WTC11 (cell line): ENCODE measurements at regions not wholly inside any gene's neighbourhood (a gene's known extent, or its start where the extent isn't known, plus 50 kb on each side); places are given as distances from the start of the nearest gene placed in this dataset.

Source experiments
- ATAC-seq: fragments of 200-7000 bp; cut with Tn5 transposase; 2 replicates; pipeline ENCODE4 v1.10.0; 2021; ENCODE audit warnings: mild to moderate bottlenecking, moderate library complexity
- CTCF ChIA-PET: fragments of 300-600 bp; sonication (Branson Sonifier 250); formaldehyde crosslinking; loops from one replicate; lab custom pipeline; 2021; ENCODE audit warnings: antibody characterized with exemption; lab: Charles Lee
- POLR2A ChIA-PET: fragments of 350-600 bp; sonication (Branson Sonifier 250); formaldehyde crosslinking; loops from one replicate; lab custom pipeline; 2021; ENCODE audit warnings: antibody characterized with exemption; lab: Charles Lee
- DNase-seq: peaks from one replicate; pipeline ENCODE4 v3.0.0; 2021; ENCODE audit warnings: low spot score
- H3K27ac Mint-ChIP-seq: 2 replicates; pipeline ENCODE4 v1.8.0; 2021; ENCODE audit warnings: mixed read lengths
- H3K27me3 Mint-ChIP-seq: 2 replicates; pipeline ENCODE4 v1.8.0; 2021; ENCODE audit warnings: low read depth, mild to moderate bottlenecking, moderate library complexity, mixed read lengths
- H3K36me3 Mint-ChIP-seq: 2 replicates; pipeline ENCODE4 v1.8.0; 2021; ENCODE audit warnings: mixed read lengths
- H3K4me1 Mint-ChIP-seq: 2 replicates; pipeline ENCODE4 v1.8.0; 2022; ENCODE audit warnings: mixed read lengths
- H3K4me3 Mint-ChIP-seq: 2 replicates; pipeline ENCODE4 v1.8.0; 2021; ENCODE audit warnings: mild to moderate bottlenecking, moderate library complexity, mixed read lengths
- H3K9me3 Mint-ChIP-seq: 2 replicates; pipeline ENCODE4 v1.8.0; 2021; ENCODE audit warnings: mixed read lengths
- AR ChIP-seq: fragments of 250-450 bp; sonication (Bioruptor Pico); IDR thresholded peaks from 2 replicates; pipeline ENCODE4 v1.9.0; 2021; ENCODE audit warnings: mild to moderate bottlenecking
- ELF4 ChIP-seq: sonication (generic); formaldehyde crosslinking; IDR thresholded peaks from 2 replicates; pipeline ENCODE4 v1.8.1; 2022; ENCODE audit warnings: low read depth, mild to moderate bottlenecking, moderate library complexity, missing genetic modification reagents
- ESRRA ChIP-seq: sonication (generic); formaldehyde crosslinking; IDR thresholded peaks from 2 replicates; pipeline ENCODE4 v1.8.1; 2022; ENCODE audit warnings: mild to moderate bottlenecking, missing genetic modification reagents, borderline replicate concordance
- GRHL2 ChIP-seq: fragments of 250-450 bp; sonication (Bioruptor Pico); IDR thresholded peaks from 2 replicates; pipeline ENCODE4 v1.8.0; 2022; ENCODE audit warnings: mild to moderate bottlenecking, moderate library complexity; ENCODE audit not compliant: insufficient replicate concordance, severe bottlenecking
- HMGXB4 ChIP-seq: sonication (generic); formaldehyde crosslinking; IDR thresholded peaks from 2 replicates; pipeline ENCODE4 v1.8.1; 2023; ENCODE audit warnings: mild to moderate bottlenecking, moderate library complexity, missing genetic modification reagents
- IRF2 ChIP-seq: sonication (generic); formaldehyde crosslinking; IDR thresholded peaks from 2 replicates; pipeline ENCODE4 v1.8.0; 2022; ENCODE audit warnings: low read depth, missing genetic modification reagents, borderline replicate concordance
- JUN ChIP-seq: sonication (generic); formaldehyde crosslinking; IDR thresholded peaks from 2 replicates; pipeline ENCODE4 v1.8.0; 2023; ENCODE audit warnings: mild to moderate bottlenecking, missing genetic modification reagents
- NR2C2 ChIP-seq: sonication (generic); formaldehyde crosslinking; IDR thresholded peaks from 2 replicates; pipeline ENCODE4 v1.8.0; 2022; ENCODE audit warnings: mild to moderate bottlenecking, missing genetic modification reagents
- RELA ChIP-seq: sonication (generic); formaldehyde crosslinking; IDR thresholded peaks from 2 replicates; pipeline ENCODE4 v1.8.1; 2022; ENCODE audit warnings: missing genetic modification reagents, mild to moderate bottlenecking, borderline replicate concordance
- ZNF263 ChIP-seq: sonication (generic); formaldehyde crosslinking; IDR thresholded peaks from 2 replicates; pipeline ENCODE4 v1.8.1; 2022; ENCODE audit warnings: low read depth, mild to moderate bottlenecking, moderate library complexity, missing genetic modification reagents
- ZNF317 ChIP-seq: sonication (generic); formaldehyde crosslinking; IDR thresholded peaks from 2 replicates; pipeline ENCODE4 v1.8.1; 2023; ENCODE audit warnings: low read depth, mild to moderate bottlenecking, moderate library complexity, missing genetic modification reagents, borderline replicate concordance
- ZNF532 ChIP-seq: fragments of 250-450 bp; sonication (Bioruptor Pico); IDR thresholded peaks from 2 replicates; pipeline ENCODE4 v1.9.0; 2021; ENCODE audit warnings: mild to moderate bottlenecking, borderline replicate concordance

- Mint-ChIP-seq H3K9me3 (peaks cover 65% of the 10 kb centered on the region), H3K36me3 (peaks cover 42% of the 10 kb centered on the region), H3K4me1 (no peaks in the 10 kb centered on the region), H3K27ac (no peak overlapping the region), H3K27me3 (no peaks in the 10 kb centered on the region; the same call in 1 of the 2 replicates)
- no peak for DNase-seq
- ChIA-PET CTCF (no interaction called here), POLR2A (no interaction called here)
- no peak for ATAC-seq
- TF ChIP-seq HMGXB4 (CRISPR knock-in tag) (no peak), RELA (CRISPR knock-in tag) (no peak), ZNF317 (CRISPR knock-in tag) (no peak)
- TF ChIP-seq, all 79 proteins: peak for 0
- H3K4me3 Mint-ChIP-seq: no peak overlapping the region
These were observed 775.9 kb upstream of the KIF2B start for GRCh38 chr17:53046781-53047180.

GRCh38 chr17:53039981-53040380 is 782.7 kb upstream of the KIF2B start:
- ATAC-seq: no peak
- POLR2A ChIA-PET: no interaction called here

More at GRCh38 chr17:53039981-53040380, 782.7 kb upstream of the KIF2B start:
- CTCF ChIA-PET: no interaction called here
- Mint-ChIP-seq H3K36me3 (peaks cover 37% of the 10 kb centered on the region), H3K9me3 (peaks cover 47% of the 10 kb centered on the region), H3K4me3 (no peak overlapping the region), H3K27ac (no peak overlapping the region)
- no peak for DNase-seq
- TF ChIP-seq GRHL2 (CRISPR knock-in tag) (no peak), IRF2 (CRISPR knock-in tag) (no peak), ELF4 (CRISPR knock-in tag) (no peak), JUN (CRISPR knock-in tag) (no peak), ZNF532 (CRISPR knock-in tag) (no peak), ESRRA (CRISPR knock-in tag) (no peak), ZNF263 (CRISPR knock-in tag) (no peak), AR (CRISPR knock-in tag) (no peak), NR2C2 (CRISPR knock-in tag) (no peak)
- TF ChIP-seq, all 79 proteins: peak for 0
- Mint-ChIP-seq H3K27me3 (no peaks in the 10 kb centered on the region), H3K4me1 (no peaks in the 10 kb centered on the region)
